ENCODE measurements at regions not wholly inside any gene's neighbourhood (a gene's known extent, or its start where the extent isn't known, plus 50 kb on each side); places are given as distances from the start of the nearest gene placed in this dataset.

GRCh38 chr12:28776220-28776619 is 372.9 kb upstream of the FAR2 start:
- Histone ChIP-seq H3K27me3 (ENCODE audit: insufficient read depth, poor library complexity, severe bottlenecking) (no peaks in the 10 kb centered on the region), H3K4me3 (replicated peaks; ENCODE audit: insufficient read depth, low read length) (no peak overlapping the region), H3K27ac (replicated peaks) (no peak overlapping the region)
- TF ChIP-seq SPI1 (IDR thresholded peaks at IDR 0.05; ENCODE audit: borderline replicate concordance, low read depth) (no peak), GABPA (IDR thresholded peaks at IDR 0.05; ENCODE audit: low read depth) (no peak), POLR2AphosphoS5 (IDR thresholded peaks at IDR 0.05; ENCODE audit: low read depth) (no peak), CTCF (IDR thresholded peaks at IDR 0.05; ENCODE audit: insufficient read depth, low read length) (no peak), REST (IDR thresholded peaks at IDR 0.05; ENCODE audit: insufficient replicate concordance, low read depth) (no peak)
- DNase-seq (ENCODE audit: low read depth in 1 of 2, low spot score in 1 of 2): no peak

- H3K27me3 ChIP-seq (ENCODE audit: insufficient read depth, poor library complexity, severe bottlenecking): no peaks in the 10 kb centered on the region
- TF ChIP-seq SPI1 (IDR thresholded peaks at IDR 0.05; ENCODE audit: borderline replicate concordance, low read depth) (no peak), GABPA (IDR thresholded peaks at IDR 0.05; ENCODE audit: low read depth) (no peak), POLR2AphosphoS5 (IDR thresholded peaks at IDR 0.05; ENCODE audit: low read depth) (no peak), REST (IDR thresholded peaks at IDR 0.05; ENCODE audit: insufficient replicate concordance, low read depth) (no peak), CTCF (IDR thresholded peaks at IDR 0.05; ENCODE audit: insufficient read depth, low read length) (no peak)
- no peak overlapping the region for H3K4me3 ChIP-seq (replicated peaks; ENCODE audit: insufficient read depth, low read length)
- DNase-seq (ENCODE audit: low read depth in 1 of 2, low spot score in 1 of 2): no peak
- H3K27ac ChIP-seq (replicated peaks): no peak overlapping the region
Measured at GRCh38 chr12:28776913-28777422, 372.1 kb upstream of the FAR2 start.

- no peak for DNase-seq (ENCODE audit: low read depth in 1 of 2, low spot score in 1 of 2)
- Histone ChIP-seq H3K4me3 (replicated peaks; ENCODE audit: insufficient read depth, low read length) (no peak overlapping the region), H3K27me3 (ENCODE audit: insufficient read depth, poor library complexity, severe bottlenecking) (no peaks in the 10 kb centered on the region), H3K27ac (replicated peaks) (no peak overlapping the region)
- TF ChIP-seq CTCF (IDR thresholded peaks at IDR 0.05; ENCODE audit: insufficient read depth, low read length) (no peak), REST (IDR thresholded peaks at IDR 0.05; ENCODE audit: insufficient replicate concordance, low read depth) (no peak), POLR2AphosphoS5 (IDR thresholded peaks at IDR 0.05; ENCODE audit: low read depth) (no peak), SPI1 (IDR thresholded peaks at IDR 0.05; ENCODE audit: borderline replicate concordance, low read depth) (no peak), GABPA (IDR thresholded peaks at IDR 0.05; ENCODE audit: low read depth) (no peak)
Measured at GRCh38 chr12:28777603-28778365, 371.3 kb upstream of the FAR2 start.

Measured in HL-60 (cell line).